A549 (cell line): ENCODE measurements at regions not wholly inside any gene's neighbourhood (a gene's known extent, or its start where the extent isn't known, plus 50 kb on each side); places are given as distances from the start of the nearest gene placed in this dataset.

ENCODE experiments used
- BHLHE40 ChIP-seq: IDR thresholded peaks from 2 replicates; pipeline ENCODE4 v1.6.1; 2012; ENCODE audit warnings: low read depth, low read length, inconsistent platforms
- EHMT2 ChIP-seq: fragments of 200-600 bp; sonication (generic); IDR thresholded peaks from 2 replicates; pipeline ENCODE4 v1.6.1; 2016; ENCODE audit warnings: antibody characterized with exemption, low read depth, mild to moderate bottlenecking, moderate library complexity
- HOXB5 ChIP-seq: fragments of 250-450 bp; sonication (Bioruptor Pico); IDR thresholded peaks from 2 replicates; pipeline ENCODE4 v1.5.0; 2020; ENCODE audit warnings: mild to moderate bottlenecking, moderate library complexity
- KDM1A ChIP-seq: fragments of 200-600 bp; sonication (generic); IDR thresholded peaks from 2 replicates; pipeline ENCODE4 v1.6.1; 2016; ENCODE audit warnings: low read depth, mild to moderate bottlenecking
- RAD21 ChIP-seq, 2 experiments: fragments of >200 bp in 1 of 2; sonication (Bioruptor Twin) in 1 of 2; formaldehyde crosslinking in 1 of 2; IDR thresholded peaks in 1 of 2; conservative IDR thresholded peaks in 1 of 2; 2 replicates in 1 of 2; 3 replicates in 1 of 2; pipeline ENCODE4 v1.6.1; 2012 to 2018; ENCODE audit warnings: inconsistent platforms in 1 of 2
- TP53 ChIP-seq: fragments of 250-450 bp; sonication (Bioruptor Pico); IDR thresholded peaks from 2 replicates; pipeline ENCODE4 v1.5.0; 2021; ENCODE audit warnings: mild to moderate bottlenecking, moderate library complexity
- TF ChIP-seq, protein P1 (sequence below): fragments of 250-450 bp; sonication (Bioruptor Pico); IDR thresholded peaks from 2 replicates; pipeline ENCODE4 v1.5.0; 2021; ENCODE audit warnings: mild to moderate bottlenecking, moderate library complexity, borderline replicate concordance
- TF ChIP-seq, protein P2 (sequence below): fragments of >200 bp; sonication (Bioruptor Twin); formaldehyde crosslinking; IDR thresholded peaks from 3 replicates; pipeline ENCODE4 v1.5.1; 2016
- TF ChIP-seq, protein P3 (sequence below): fragments of 150-350 bp; IDR thresholded peaks from 2 replicates; pipeline ENCODE4 v1.6.1; 2014; ENCODE audit warnings: low read depth, mild to moderate bottlenecking, low read length
- TF ChIP-seq, protein P4 (sequence below): IDR thresholded peaks from 2 replicates; pipeline ENCODE4 v1.6.1; 2012

DNA sequence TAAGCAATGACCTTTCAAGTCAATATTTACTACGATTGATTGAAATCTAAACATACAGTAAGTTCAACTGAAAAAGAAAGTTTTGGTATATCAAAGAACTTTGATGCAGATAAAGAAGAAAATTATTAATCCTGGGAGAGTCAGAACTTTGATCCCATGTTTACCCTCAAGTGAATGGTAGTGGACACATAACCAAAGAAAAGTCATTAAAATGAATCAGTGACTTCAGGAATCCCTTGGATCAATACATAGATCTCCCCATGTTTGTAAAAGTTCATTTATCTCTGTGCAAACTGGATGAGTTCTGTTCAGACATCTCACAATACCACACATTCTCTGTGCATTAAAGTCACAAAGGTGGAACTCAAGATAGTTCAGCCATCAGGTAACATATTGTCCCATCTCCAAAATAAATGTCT lies 75.5 kb upstream of the RELN start:
- TF ChIP-seq BHLHE40 (no peak), TP53 (CRISPR knock-in tag) (no peak), EHMT2 (no peak), RAD21 (conservative IDR thresholded peaks at IDR 0.05 in 1 of 2, IDR thresholded peaks at IDR 0.05 in 1 of 2) (no peak), HOXB5 (CRISPR knock-in tag) (no peak), KDM1A (no peak)
- TF ChIP-seq, protein P1, sequence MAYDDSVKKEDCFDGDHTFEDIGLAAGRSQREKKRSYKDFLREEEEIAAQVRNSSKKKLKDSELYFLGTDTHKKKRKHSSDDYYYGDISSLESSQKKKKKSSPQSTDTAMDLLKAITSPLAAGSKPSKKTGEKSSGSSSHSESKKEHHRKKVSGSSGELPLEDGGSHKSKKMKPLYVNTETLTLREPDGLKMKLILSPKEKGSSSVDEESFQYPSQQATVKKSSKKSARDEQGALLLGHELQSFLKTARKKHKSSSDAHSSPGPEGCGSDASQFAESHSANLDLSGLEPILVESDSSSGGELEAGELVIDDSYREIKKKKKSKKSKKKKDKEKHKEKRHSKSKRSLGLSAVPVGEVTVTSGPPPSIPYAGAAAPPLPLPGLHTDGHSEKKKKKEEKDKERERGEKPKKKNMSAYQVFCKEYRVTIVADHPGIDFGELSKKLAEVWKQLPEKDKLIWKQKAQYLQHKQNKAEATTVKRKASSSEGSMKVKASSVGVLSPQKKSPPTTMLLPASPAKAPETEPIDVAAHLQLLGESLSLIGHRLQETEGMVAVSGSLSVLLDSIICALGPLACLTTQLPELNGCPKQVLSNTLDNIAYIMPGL = no peak
- TF ChIP-seq, protein P2, sequence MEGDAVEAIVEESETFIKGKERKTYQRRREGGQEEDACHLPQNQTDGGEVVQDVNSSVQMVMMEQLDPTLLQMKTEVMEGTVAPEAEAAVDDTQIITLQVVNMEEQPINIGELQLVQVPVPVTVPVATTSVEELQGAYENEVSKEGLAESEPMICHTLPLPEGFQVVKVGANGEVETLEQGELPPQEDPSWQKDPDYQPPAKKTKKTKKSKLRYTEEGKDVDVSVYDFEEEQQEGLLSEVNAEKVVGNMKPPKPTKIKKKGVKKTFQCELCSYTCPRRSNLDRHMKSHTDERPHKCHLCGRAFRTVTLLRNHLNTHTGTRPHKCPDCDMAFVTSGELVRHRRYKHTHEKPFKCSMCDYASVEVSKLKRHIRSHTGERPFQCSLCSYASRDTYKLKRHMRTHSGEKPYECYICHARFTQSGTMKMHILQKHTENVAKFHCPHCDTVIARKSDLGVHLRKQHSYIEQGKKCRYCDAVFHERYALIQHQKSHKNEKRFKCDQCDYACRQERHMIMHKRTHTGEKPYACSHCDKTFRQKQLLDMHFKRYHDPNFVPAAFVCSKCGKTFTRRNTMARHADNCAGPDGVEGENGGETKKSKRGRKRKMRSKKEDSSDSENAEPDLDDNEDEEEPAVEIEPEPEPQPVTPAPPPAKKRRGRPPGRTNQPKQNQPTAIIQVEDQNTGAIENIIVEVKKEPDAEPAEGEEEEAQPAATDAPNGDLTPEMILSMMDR = no peak
- TF ChIP-seq, protein P3, sequence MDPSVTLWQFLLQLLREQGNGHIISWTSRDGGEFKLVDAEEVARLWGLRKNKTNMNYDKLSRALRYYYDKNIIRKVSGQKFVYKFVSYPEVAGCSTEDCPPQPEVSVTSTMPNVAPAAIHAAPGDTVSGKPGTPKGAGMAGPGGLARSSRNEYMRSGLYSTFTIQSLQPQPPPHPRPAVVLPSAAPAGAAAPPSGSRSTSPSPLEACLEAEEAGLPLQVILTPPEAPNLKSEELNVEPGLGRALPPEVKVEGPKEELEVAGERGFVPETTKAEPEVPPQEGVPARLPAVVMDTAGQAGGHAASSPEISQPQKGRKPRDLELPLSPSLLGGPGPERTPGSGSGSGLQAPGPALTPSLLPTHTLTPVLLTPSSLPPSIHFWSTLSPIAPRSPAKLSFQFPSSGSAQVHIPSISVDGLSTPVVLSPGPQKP = no peak
- TF ChIP-seq, protein P4, sequence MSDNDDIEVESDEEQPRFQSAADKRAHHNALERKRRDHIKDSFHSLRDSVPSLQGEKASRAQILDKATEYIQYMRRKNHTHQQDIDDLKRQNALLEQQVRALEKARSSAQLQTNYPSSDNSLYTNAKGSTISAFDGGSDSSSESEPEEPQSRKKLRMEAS = no peak
